HG03460 (cell line): ENCODE measurements at regions not wholly inside any gene's neighbourhood (a gene's known extent, or its start where the extent isn't known, plus 50 kb on each side); places are given as distances from the start of the nearest gene placed in this dataset.
"Not testable (repeated sequence)": the region's sequence is repeated elsewhere in the genome, so short reads cannot be mapped to it uniquely, and the experiment has no call there.

Experiments
- ATAC-seq: cut with Tn5 transposase; IDR thresholded peaks from one replicate; pipeline ENCODE4 v1.9.1; 2021; ENCODE audit not compliant: unreplicated experiment

- ATAC-seq = no peak
Measured at GRCh38 chr1:214715126-214715525, 112.1 kb downstream of the CENPF start.

- ATAC-seq = no peak
Measured at GRCh38 chr1:214717351-214717750, 114.4 kb downstream of the CENPF start.

DNA sequence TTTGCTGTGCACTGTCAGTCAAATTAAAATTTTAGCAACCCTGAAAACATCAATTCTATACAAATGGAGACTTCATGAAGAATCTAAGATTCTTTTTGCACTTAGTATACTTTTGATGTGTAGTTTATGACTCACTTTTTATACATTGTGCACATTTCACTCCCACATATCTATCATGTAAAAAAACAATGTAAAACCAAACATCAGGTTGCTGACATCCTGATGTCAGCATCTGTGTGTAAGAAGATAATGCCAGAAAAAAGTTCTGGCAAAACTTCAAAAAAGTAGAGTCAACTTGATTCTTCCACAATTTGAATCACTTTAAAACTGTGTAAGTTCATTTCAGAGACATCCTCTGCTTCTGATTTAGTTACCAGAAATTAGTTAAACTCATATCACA is 115.7 kb downstream of the CENPF start:
- no peak for ATAC-seq

DNA sequence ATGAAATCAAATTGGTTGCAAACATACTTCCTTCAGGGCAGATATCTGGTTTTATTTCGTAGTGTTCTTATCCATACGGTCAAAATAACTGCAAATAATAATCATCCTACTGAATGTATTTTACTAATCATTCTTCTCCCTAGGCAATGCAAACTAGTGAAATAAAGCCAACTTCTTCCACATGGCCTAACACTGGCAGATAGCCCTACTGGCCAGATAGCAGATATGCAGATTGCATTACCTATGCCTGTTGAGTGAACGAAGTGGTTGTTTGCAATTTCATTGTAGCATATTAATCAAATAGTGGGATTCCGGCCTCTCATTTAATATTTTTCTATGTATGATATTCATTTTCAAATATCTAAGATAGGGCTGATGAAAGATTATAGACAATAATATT is 116.2 kb downstream of the CENPF start:
- ATAC-seq = no peak

DNA sequence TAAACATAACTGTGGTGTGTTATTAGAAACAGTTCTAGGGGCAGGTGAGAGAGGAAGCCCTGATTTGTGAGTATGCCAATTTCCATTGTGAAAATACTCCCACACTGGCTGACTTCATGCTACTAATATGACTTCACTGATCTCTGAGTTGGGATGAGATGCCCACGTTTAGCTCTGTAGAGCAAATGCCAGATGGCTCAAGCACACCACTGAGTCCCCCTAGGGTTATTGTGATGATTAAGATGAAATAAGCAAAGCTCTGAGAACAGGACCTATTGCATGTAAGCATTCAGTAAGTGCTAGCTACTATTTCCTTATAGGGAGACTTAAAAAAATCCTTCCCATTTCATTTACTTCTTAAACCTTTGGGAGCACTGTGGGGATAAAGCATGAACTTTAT is 117.6 kb downstream of the CENPF start:
- ATAC-seq = no peak

- ATAC-seq = no peak
Measured at GRCh38 chr1:214727274-214727673, 124.3 kb downstream of the CENPF start.

DNA sequence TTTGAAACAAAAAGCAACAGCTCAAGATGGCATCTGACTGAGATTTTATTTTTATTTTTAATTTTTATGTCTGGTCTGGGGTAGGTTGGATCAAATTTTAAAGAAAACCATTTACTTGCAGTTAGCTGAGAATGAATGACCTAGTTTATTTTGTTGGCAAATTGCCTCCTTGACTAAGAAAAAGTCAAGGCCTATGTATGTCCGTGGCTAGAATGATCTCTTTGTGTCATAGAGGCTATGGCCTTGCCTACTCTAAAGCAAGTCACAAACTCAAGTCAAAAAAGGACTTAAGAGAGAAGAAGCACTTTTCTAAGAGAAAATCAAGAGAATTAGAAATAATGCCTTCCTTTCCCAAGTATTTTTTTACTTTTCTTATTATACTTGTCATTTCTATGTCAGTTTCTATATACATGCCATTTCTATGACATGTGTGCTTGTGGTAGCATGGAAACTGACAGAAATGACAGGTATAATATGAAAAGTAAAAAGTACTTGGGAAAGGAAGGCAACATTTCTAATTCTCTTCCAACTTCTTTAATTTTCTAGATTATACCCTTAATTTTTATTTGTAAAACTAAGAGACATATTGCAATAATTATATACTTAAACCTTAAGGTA is 136.7 kb downstream of the CENPF start:
- no peak for ATAC-seq

DNA sequence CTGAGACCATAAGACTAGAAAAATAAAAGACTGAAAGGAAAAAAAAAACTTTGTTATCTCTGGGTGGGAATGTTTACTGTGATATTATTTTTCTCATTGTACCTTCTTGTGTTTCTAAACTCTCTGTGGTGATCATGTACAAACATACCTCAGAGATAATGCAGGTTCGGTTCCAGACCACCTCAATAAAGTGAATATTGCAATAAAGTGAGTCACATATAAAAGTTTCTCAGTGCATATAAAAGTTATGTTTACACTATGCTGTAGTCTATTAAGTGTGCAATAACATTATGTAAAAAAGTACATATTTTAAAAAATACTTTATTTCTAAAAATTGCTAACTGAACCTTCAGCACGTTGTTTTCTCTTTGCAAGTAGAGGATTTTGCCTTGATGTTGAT is 137.5 kb downstream of the CENPF start:
- ATAC-seq = no peak

- no peak for ATAC-seq
Measured at GRCh38 chr1:214747050-214747635, 144.1 kb downstream of the CENPF start.

DNA sequence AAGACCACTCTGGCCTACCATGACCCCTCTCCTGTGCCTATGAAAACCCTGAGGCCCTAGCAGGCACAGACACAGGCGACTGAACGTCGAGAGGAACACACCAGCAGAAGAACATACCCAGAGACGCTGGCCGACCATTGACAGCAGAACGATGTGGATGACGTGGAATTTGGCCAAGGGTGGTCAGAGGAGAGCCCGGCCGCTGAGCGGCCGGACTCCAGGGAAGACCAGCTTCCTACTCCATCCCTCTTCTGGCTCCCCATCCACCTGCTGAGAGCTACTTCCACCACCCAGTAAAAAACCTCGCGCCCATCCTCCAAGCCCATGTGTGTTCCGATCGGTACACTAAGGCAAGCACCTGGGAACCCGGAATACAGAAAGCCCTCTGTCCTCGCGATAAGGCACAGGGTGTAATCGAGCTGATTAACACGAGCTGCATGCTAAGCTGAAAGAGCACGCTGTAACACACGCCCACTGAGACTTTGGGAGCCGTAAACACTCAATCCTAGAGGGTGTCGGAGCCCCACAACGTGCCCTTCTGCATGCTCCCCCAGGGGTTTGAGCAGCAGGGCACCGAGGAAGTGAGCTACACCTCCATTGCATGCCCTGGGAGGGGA is 150.3 kb downstream of the CENPF start:
- ATAC-seq = no peak

DNA sequence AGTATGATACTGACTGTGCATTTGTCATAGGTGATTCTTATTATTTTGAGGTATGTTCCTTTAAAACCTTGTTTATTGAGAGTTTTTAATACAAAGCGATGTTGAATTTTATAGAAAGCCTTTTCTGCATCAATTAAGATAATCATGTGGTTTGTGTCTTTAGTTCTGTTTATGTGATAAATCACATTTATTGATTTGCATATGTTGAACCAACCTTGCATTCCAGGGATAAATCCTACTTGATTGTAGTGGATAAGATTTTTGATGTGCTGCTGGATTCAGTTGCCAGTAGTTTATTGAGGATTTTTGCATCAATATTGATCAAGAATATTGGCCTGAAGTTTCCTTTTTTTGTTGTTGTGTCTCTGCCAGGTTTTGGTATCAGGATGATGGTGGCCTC is 158.0 kb downstream of the CENPF start:
- ATAC-seq = no peak

- no peak for ATAC-seq
Measured at GRCh38 chr1:214762902-214763301, 159.9 kb downstream of the CENPF start.

GRCh38 chr1:214764502-214764901 is 161.5 kb downstream of the CENPF start:
- no peak for ATAC-seq

GRCh38 chr1:214767221-214767620 is 164.2 kb downstream of the CENPF start:
- no peak for ATAC-seq

GRCh38 chr1:214769666-214770065 is 166.7 kb downstream of the CENPF start:
- ATAC-seq = not testable (repeated sequence)

GRCh38 chr1:214777364-214777763 is 174.4 kb downstream of the CENPF start:
- no peak for ATAC-seq

- no peak for ATAC-seq
Measured at GRCh38 chr1:214791961-214792360, 189.0 kb downstream of the CENPF start.

DNA sequence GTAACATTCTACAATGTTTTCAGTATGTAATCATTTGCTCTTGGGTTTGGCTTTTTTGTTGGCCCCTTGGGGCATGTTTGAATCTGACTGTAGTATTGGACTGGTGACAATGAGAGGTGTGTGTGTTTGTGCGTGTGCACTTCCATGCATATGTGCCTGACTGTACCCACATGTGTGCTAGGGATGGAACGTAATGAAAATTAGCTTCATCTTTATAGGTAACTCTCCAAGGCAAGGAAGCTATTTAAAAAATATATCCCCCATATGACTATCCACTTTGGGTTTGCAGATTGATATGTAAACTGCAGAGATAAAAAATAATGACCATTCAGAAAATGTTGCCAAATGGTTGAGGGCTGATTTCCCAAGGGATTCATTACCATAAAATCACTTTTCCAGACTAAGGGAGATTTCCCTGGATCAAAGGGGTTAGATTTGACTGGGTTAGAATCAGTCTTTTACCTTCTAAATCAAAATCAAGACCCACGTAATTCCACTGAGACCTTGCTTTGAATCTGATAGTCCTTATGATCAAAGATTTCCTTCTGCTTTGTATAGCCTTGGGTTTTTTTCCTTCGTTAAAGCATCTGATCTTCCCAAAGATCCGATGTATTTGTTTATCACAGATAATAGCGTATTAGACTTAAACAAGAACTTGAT is 189.7 kb downstream of the CENPF start:
- no peak for ATAC-seq

GRCh38 chr1:214793708-214794107 is 190.7 kb downstream of the CENPF start:
- ATAC-seq = no peak

GRCh38 chr1:214801191-214801590 is 198.2 kb downstream of the CENPF start:
- ATAC-seq = no peak

GRCh38 chr1:214808845-214809460 is 206.0 kb downstream of the CENPF start:
- no peak for ATAC-seq

- no peak for ATAC-seq
Measured at GRCh38 chr1:214816603-214817002, 213.6 kb downstream of the CENPF start.
